Tibial nerve (tissue), 4 donors: ENCODE measurements at regions not wholly inside any gene's neighbourhood (a gene's known extent, or its start where the extent isn't known, plus 50 kb on each side); places are given as distances from the start of the nearest gene placed in this dataset.

Experiments
- DNase-seq, 2 donors: peaks; one replicate each; pipeline ENCODE4 v3.0.0-alpha.2; 2019; ENCODE audit warnings: low spot score in 2 of 2
- H3K27ac ChIP-seq, 4 donors: fragments of 200-600 bp; sonication (generic) in 3 of 4; one replicate each; pipeline ENCODE4 v1.5.1; 2017 to 2019; ENCODE audit warnings: mild to moderate bottlenecking in 1 of 4
- H3K27me3 ChIP-seq, 2 donors: fragments of 200-600 bp; sonication (generic) in 1 of 2; one replicate each; pipeline versions ENCODE4 v1.5.1 to v1.6.0; 2017 to 2019
- H3K36me3 ChIP-seq, 3 donors: fragments of 200-600 bp; sonication (generic); one replicate each; pipeline ENCODE4 v1.5.1; 2018 to 2019
- H3K4me1 ChIP-seq, 4 donors: fragments of 200-600 bp; sonication (generic) in 3 of 4; one replicate each; pipeline ENCODE4 v1.5.1; 2017 to 2019
- H3K4me3 ChIP-seq, 4 donors: fragments of 200-600 bp; sonication (generic) in 3 of 4; one replicate each; pipeline ENCODE4 v1.5.1; 2017 to 2019; ENCODE audit warnings: mild to moderate bottlenecking in 1 of 4, moderate library complexity in 1 of 4
- H3K9me3 ChIP-seq, 4 donors: fragments of 200-600 bp; sonication (generic) in 3 of 4; one replicate each; pipeline ENCODE4 v1.5.1; 2017 to 2019
- CTCF ChIP-seq, 5 experiments: fragments of 200-600 bp in 3 of 5; fragments of 450-650 bp in 2 of 5; sonication (generic) in 3 of 5; IDR thresholded peaks; one replicate each; pipeline ENCODE4 v1.5.1; 2016 to 2019; ENCODE audit warnings: antibody characterized with exemption in 5 of 5, mild to moderate bottlenecking in 3 of 5, moderate library complexity in 2 of 5
- EP300 ChIP-seq, 2 donors: sonication (generic); formaldehyde crosslinking; IDR thresholded peaks; one replicate each; pipeline ENCODE4 v1.6.1; 2017; ENCODE audit warnings: antibody characterized with exemption in 2 of 2, mild to moderate bottlenecking in 1 of 2
- POLR2A ChIP-seq, 2 donors: fragments of 450-650 bp; IDR thresholded peaks; one replicate each; pipeline ENCODE4 v1.6.1; 2017; ENCODE audit warnings: antibody characterized with exemption in 2 of 2, mild to moderate bottlenecking in 2 of 2, moderate library complexity in 2 of 2
- WGBS, 2 donors: methylation state at CpG; one replicate each; pipeline ENCODE4 v1.1.5; 2018; 5-methylcytosine and 5-hydroxymethylcytosine counted together

- DNase-seq, result no peak
- no peak overlapping the region for H3K27ac ChIP-seq
- H3K36me3 ChIP-seq, result no peaks in the 10 kb centered on the region
- H3K9me3 ChIP-seq, result peaks cover 0 to 64% (median 4%) of the 10 kb centered on the region in 4 donors
- WGBS, 2 donors, result 90 to 97% methylated on average over 5 of the region's 5 CpGs
- H3K4me1 ChIP-seq, result no peaks in the 10 kb centered on the region
- no peaks in the 10 kb centered on the region for H3K27me3 ChIP-seq
- no peak overlapping the region for H3K4me3 ChIP-seq
- TF ChIP-seq EP300 (IDR thresholded peaks at IDR 0.05) (no peak), POLR2A (IDR thresholded peaks at IDR 0.05) (no peak), CTCF (IDR thresholded peaks at IDR 0.05) (no peak)
Observed at GRCh38 chrX:1788300-1788911, 173.5 kb downstream of the ASMT start.

- Histone ChIP-seq H3K27ac (no peak overlapping the region), H3K36me3 (no peaks in the 10 kb centered on the region), H3K4me3 (no peak overlapping the region), H3K9me3 (peaks cover 0 to 27% (median 0%) of the 10 kb centered on the region in 4 donors), H3K27me3 (no peaks in the 10 kb centered on the region), H3K4me1 (no peaks in the 10 kb centered on the region)
- TF ChIP-seq EP300 (IDR thresholded peaks at IDR 0.05), result no peak
- TF ChIP-seq CTCF (IDR thresholded peaks at IDR 0.05), result no peak
- no peak for TF ChIP-seq POLR2A (IDR thresholded peaks at IDR 0.05)
- 69% methylated on average over 1 of the region's 1 CpG; no CpG with 5 or more reads in 1 of the 2 donors for WGBS, 2 donors
- no peak for DNase-seq
Observed at GRCh38 chrX:1792636-1793035, 177.8 kb downstream of the ASMT start.

GRCh38 chrX:1794586-1794985 lies 179.7 kb downstream of the ASMT start:
- no peak overlapping the region for H3K27ac ChIP-seq
- H3K9me3 ChIP-seq, result peaks cover 0 to 13% (median 0%) of the 10 kb centered on the region in 4 donors
- H3K36me3 ChIP-seq, result no peaks in the 10 kb centered on the region
- WGBS, 2 donors, result 85 to 86% methylated on average over 9 of the region's 9 CpGs
- no peaks in the 10 kb centered on the region for H3K27me3 ChIP-seq
- H3K4me3 ChIP-seq, result no peak overlapping the region
- TF ChIP-seq POLR2A (IDR thresholded peaks at IDR 0.05), result no peak
- no peak for TF ChIP-seq CTCF (IDR thresholded peaks at IDR 0.05)
- H3K4me1 ChIP-seq, result peaks cover 0 to 5% (median 0%) of the 10 kb centered on the region in 4 donors
- DNase-seq, result no peak

- Histone ChIP-seq H3K4me1 (peaks cover 0 to 7% (median 0%) of the 10 kb centered on the region in 4 donors), H3K9me3 (peaks cover 0 to 17% (median 0%) of the 10 kb centered on the region in 4 donors), H3K4me3 (no peak overlapping the region), H3K36me3 (no peaks in the 10 kb centered on the region), H3K27ac (no peak overlapping the region), H3K27me3 (no peaks in the 10 kb centered on the region)
- WGBS, 2 donors, result 94 to 97% methylated on average over 6 of the region's 6 CpGs
- no peak for TF ChIP-seq POLR2A (IDR thresholded peaks at IDR 0.05)
- no peak for TF ChIP-seq CTCF (IDR thresholded peaks at IDR 0.05)
- TF ChIP-seq EP300 (IDR thresholded peaks at IDR 0.05), result no peak
- DNase-seq, result no peak
Observed at GRCh38 chrX:1802912-1803311, 188.1 kb downstream of the ASMT start.

- WGBS, 2 donors, result 94 to 97% methylated on average over 3 of the region's 3 CpGs
- no peak for TF ChIP-seq CTCF (IDR thresholded peaks at IDR 0.05)
- TF ChIP-seq EP300 (IDR thresholded peaks at IDR 0.05), result no peak
- no peak for TF ChIP-seq POLR2A (IDR thresholded peaks at IDR 0.05)
- Histone ChIP-seq H3K27ac (no peak overlapping the region), H3K27me3 (no peaks in the 10 kb centered on the region), H3K4me3 (no peak overlapping the region), H3K4me1 (peaks cover 0 to 7% (median 0%) of the 10 kb centered on the region in 4 donors), H3K36me3 (no peaks in the 10 kb centered on the region), H3K9me3 (peaks cover 0 to 17% (median 0%) of the 10 kb centered on the region in 4 donors)
- no peak for DNase-seq
Observed at GRCh38 chrX:1803741-1804140, 188.9 kb downstream of the ASMT start.
